Keratinocyte (primary cell): ENCODE measurements at regions not wholly inside any gene's neighbourhood (a gene's known extent, or its start where the extent isn't known, plus 50 kb on each side); places are given as distances from the start of the nearest gene placed in this dataset.

Experiments
- DNase-seq: peaks from one replicate; pipeline ENCODE4 v3.0.0-alpha.2; 2011; ENCODE audit warnings: low read depth, missing footprints, low spot score
- FAIRE-seq: peaks from 2 replicates; lab custom pipeline; 2011; peaks lifted over from hg19 to GRCh38; lab: Jason Lieb, UNC
- H2AFZ ChIP-seq: 2 replicates; pipeline ENCODE4 v1.6.0; 2012; ENCODE audit warnings: low read length, control low read depth, inconsistent platforms; ENCODE audit not compliant: control insufficient read depth
- H3K27ac ChIP-seq: 2 replicates; pipeline ENCODE4 v1.5.1; 2011; ENCODE audit warnings: low read length; ENCODE audit not compliant: control insufficient read depth, insufficient read depth
- H3K27me3 ChIP-seq: 3 replicates; pipeline ENCODE4 v1.6.0; 2011; ENCODE audit warnings: low read length; ENCODE audit not compliant: control insufficient read depth, insufficient read depth; ENCODE audit errors: extremely low read depth
- H3K36me3 ChIP-seq, 2 experiments: 2 replicates in 1 of 2; 3 replicates in 1 of 2; pipeline ENCODE4 v1.5.1; 2011; ENCODE audit warnings: low read length in 2 of 2, mild to moderate bottlenecking in 1 of 2; ENCODE audit not compliant: control insufficient read depth in 2 of 2, insufficient read depth in 2 of 2; ENCODE audit errors: extremely low read depth in 1 of 2
- H3K4me1 ChIP-seq: 3 replicates; pipeline ENCODE4 v1.5.1; 2011; ENCODE audit warnings: low read length; ENCODE audit not compliant: control insufficient read depth, insufficient read depth; ENCODE audit errors: extremely low read depth
- H3K4me2 ChIP-seq: 3 replicates; pipeline ENCODE4 v1.6.0; 2011; ENCODE audit warnings: low read depth, low read length; ENCODE audit not compliant: control insufficient read depth, insufficient read depth; ENCODE audit errors: extremely low read depth
- H3K4me3 ChIP-seq, 3 experiments: fragments of 200-600 bp in 1 of 3; sonication (generic) in 1 of 3; 2 replicates in 2 of 3; 3 replicates in 1 of 3; pipeline ENCODE4 v1.5.1; 2011 to 2016; ENCODE audit warnings: low read length in 3 of 3, mild to moderate bottlenecking in 3 of 3, control low read depth in 2 of 3, inconsistent platforms in 1 of 3, low read depth in 1 of 3, mixed read lengths in 1 of 3, mixed run types in 1 of 3, moderate library complexity in 1 of 3; ENCODE audit not compliant: control insufficient read depth in 2 of 3, insufficient read depth in 2 of 3; ENCODE audit errors: extremely low read depth in 1 of 3
- H3K79me2 ChIP-seq: 2 replicates; pipeline ENCODE4 v1.6.0; 2012; ENCODE audit warnings: low read length; ENCODE audit not compliant: control insufficient read depth, insufficient read depth
- H3K9ac ChIP-seq: 3 replicates; pipeline ENCODE4 v1.6.0; 2011; ENCODE audit warnings: low read length; ENCODE audit not compliant: control insufficient read depth, insufficient read depth; ENCODE audit errors: extremely low read depth
- H3K9me1 ChIP-seq: 3 replicates; pipeline ENCODE4 v1.6.0; 2011; ENCODE audit warnings: low read length; ENCODE audit not compliant: control insufficient read depth, insufficient read depth; ENCODE audit errors: extremely low read depth
- H3K9me3 ChIP-seq: 2 replicates; pipeline ENCODE4 v1.5.1; 2012; ENCODE audit warnings: low read depth, low read length; ENCODE audit not compliant: control insufficient read depth
- H4K20me1 ChIP-seq: 3 replicates; pipeline ENCODE4 v1.6.0; 2011; ENCODE audit warnings: low read length; ENCODE audit not compliant: control insufficient read depth, insufficient read depth; ENCODE audit errors: extremely low read depth
- EZH2 ChIP-seq: IDR thresholded peaks from one replicate; pipeline ENCODE4 v1.6.1; 2012; ENCODE audit warnings: inconsistent platforms, mild to moderate bottlenecking, low read length, moderate library complexity
- dilution Hi-C: fragments of 300-500 bp; cut with MboI; formaldehyde crosslinking; loops from one replicate; pipeline ENCODE4 v1.7.0; 2020; ENCODE audit warnings: low sequenced_read_pairs; ENCODE audit not compliant: extremely low pct_ligation_motif_present
- TF ChIP-seq, protein P1 (sequence below), 3 experiments: IDR thresholded peaks in 1 of 3; conservative IDR thresholded peaks in 1 of 3; optimal IDR thresholded peaks in 1 of 3; 2 replicates in 2 of 3; 3 replicates in 1 of 3; pipeline versions ENCODE3 to v1.5.1; 2011; ENCODE audit warnings: low read length in 3 of 3, mild to moderate bottlenecking in 3 of 3, moderate library complexity in 2 of 3, control low read depth in 1 of 3, inconsistent platforms in 1 of 3; ENCODE audit not compliant: insufficient read depth in 2 of 3; ENCODE audit errors: extremely low read depth in 1 of 3

DNA sequence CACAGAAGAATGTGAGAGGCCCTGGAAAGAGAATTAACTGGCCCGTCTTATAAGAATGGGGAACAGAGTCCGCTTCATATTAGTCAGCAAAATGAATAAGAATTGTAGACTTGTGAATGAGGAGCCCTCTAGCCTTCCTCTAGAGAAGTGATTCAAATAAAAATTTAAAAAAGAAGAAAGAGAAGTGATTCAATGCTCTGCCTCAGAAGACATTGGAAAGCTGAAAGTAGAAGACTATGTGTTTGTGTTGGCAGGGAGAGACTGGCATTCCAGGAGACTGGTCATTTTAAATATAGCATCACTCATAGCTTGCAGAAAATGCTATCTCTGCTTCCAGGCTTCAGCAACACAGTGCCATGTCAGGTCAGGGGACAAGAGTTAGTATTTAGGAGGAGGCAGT lies 190.6 kb upstream of the HS3ST3A1 start:
- dilution Hi-C loops, result no loop called here
- Histone ChIP-seq H3K4me1 (no peaks in the 10 kb centered on the region), H2AFZ (no peak overlapping the region), H3K27me3 (no peaks in the 10 kb centered on the region), H3K27ac (no peak overlapping the region), H3K9ac (no peak overlapping the region), H3K4me2 (no peak overlapping the region), H4K20me1 (no peaks in the 10 kb centered on the region), H3K4me3 (no peak overlapping the region), H3K9me1 (no peaks in the 10 kb centered on the region), H3K9me3 (no peaks in the 10 kb centered on the region), H3K36me3 (no peaks in the 10 kb centered on the region), H3K79me2 (no peaks in the 10 kb centered on the region)
- no peak for FAIRE-seq
- TF ChIP-seq EZH2, result no peak
- TF ChIP-seq, protein P1, sequence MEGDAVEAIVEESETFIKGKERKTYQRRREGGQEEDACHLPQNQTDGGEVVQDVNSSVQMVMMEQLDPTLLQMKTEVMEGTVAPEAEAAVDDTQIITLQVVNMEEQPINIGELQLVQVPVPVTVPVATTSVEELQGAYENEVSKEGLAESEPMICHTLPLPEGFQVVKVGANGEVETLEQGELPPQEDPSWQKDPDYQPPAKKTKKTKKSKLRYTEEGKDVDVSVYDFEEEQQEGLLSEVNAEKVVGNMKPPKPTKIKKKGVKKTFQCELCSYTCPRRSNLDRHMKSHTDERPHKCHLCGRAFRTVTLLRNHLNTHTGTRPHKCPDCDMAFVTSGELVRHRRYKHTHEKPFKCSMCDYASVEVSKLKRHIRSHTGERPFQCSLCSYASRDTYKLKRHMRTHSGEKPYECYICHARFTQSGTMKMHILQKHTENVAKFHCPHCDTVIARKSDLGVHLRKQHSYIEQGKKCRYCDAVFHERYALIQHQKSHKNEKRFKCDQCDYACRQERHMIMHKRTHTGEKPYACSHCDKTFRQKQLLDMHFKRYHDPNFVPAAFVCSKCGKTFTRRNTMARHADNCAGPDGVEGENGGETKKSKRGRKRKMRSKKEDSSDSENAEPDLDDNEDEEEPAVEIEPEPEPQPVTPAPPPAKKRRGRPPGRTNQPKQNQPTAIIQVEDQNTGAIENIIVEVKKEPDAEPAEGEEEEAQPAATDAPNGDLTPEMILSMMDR (optimal IDR thresholded peaks at IDR 0.05 in 1 of 3, IDR thresholded peaks at IDR 0.05 in 1 of 3, conservative IDR thresholded peaks at IDR 0.05 in 1 of 3; ENCODE audit: extremely low read depth in 1 of 3, insufficient read depth in 2 of 3, low read length in 3 of 3), result no peak
- no peak for DNase-seq

GRCh38 chr17:13793951-13794350 lies 192.2 kb upstream of the HS3ST3A1 start:
- H3K9me1 ChIP-seq, result no peaks in the 10 kb centered on the region
- no peak overlapping the region for H2AFZ ChIP-seq
- no peak overlapping the region for H3K9ac ChIP-seq
- FAIRE-seq (no peak), DNase-seq (no peak)
- no peaks in the 10 kb centered on the region for H3K4me1 ChIP-seq
- peaks cover 2% of the 10 kb centered on the region for H3K9me3 ChIP-seq
- no peaks in the 10 kb centered on the region for H3K36me3 ChIP-seq
- no peaks in the 10 kb centered on the region for H4K20me1 ChIP-seq
- no peak overlapping the region for H3K4me2 ChIP-seq
- H3K79me2 ChIP-seq, result no peaks in the 10 kb centered on the region
- TF ChIP-seq, protein P1 (optimal IDR thresholded peaks at IDR 0.05 in 1 of 3, IDR thresholded peaks at IDR 0.05 in 1 of 3, conservative IDR thresholded peaks at IDR 0.05 in 1 of 3; ENCODE audit: extremely low read depth in 1 of 3, insufficient read depth in 2 of 3, low read length in 3 of 3), result no peak
- no peak for TF ChIP-seq EZH2
- dilution Hi-C loops, result no loop called here
- no peak overlapping the region for H3K27ac ChIP-seq
- no peak overlapping the region for H3K4me3 ChIP-seq
- H3K27me3 ChIP-seq, result no peaks in the 10 kb centered on the region
